Colon (tissue), 2 donors: ENCODE measurements at regions not wholly inside any gene's neighbourhood (a gene's known extent, or its start where the extent isn't known, plus 50 kb on each side); places are given as distances from the start of the nearest gene placed in this dataset.

Experiments
- FAIRE-seq: peaks from 2 replicates; lab custom pipeline; 2012; peaks lifted over from hg19 to GRCh38; lab: Jason Lieb, UNC
- donor health status: control.
- donor health status: control.

- no peak for FAIRE-seq
Observed at GRCh38 chr12:45587012-45587411, 142.5 kb upstream of the ARID2 start.

GRCh38 chr12:45587877-45588533 is 141.5 kb upstream of the ARID2 start:
- FAIRE-seq: no peak

GRCh38 chr12:45590646-45591045 is 138.9 kb upstream of the ARID2 start:
- no peak for FAIRE-seq

- FAIRE-seq: no peak
Observed at GRCh38 chr12:45591635-45592034, 137.9 kb upstream of the ARID2 start.

- no peak for FAIRE-seq
Observed at GRCh38 chr12:45596366-45596765, 133.1 kb upstream of the ARID2 start.

GRCh38 chr12:45598336-45598735 is 131.2 kb upstream of the ARID2 start:
- FAIRE-seq: no peak

- no peak for FAIRE-seq
Observed at GRCh38 chr12:45598761-45599160, 130.7 kb upstream of the ARID2 start.

GRCh38 chr12:45599196-45599595 is 130.3 kb upstream of the ARID2 start:
- FAIRE-seq: no peak

- no peak for FAIRE-seq
Observed at GRCh38 chr12:45601390-45601789, 128.1 kb upstream of the ARID2 start.

GRCh38 chr12:45601888-45602287 is 127.6 kb upstream of the ARID2 start:
- no peak for FAIRE-seq

GRCh38 chr12:45605624-45606023 is 123.9 kb upstream of the ARID2 start:
- FAIRE-seq: no peak

- FAIRE-seq: no peak
Observed at GRCh38 chr12:45611061-45611460, 118.4 kb upstream of the ARID2 start.

- FAIRE-seq: no peak
Observed at GRCh38 chr12:45611495-45611894, 118.0 kb upstream of the ARID2 start.

GRCh38 chr12:45612044-45612794 is 117.3 kb upstream of the ARID2 start:
- FAIRE-seq: no peak

GRCh38 chr12:45613296-45613695 is 116.2 kb upstream of the ARID2 start:
- FAIRE-seq: no peak

GRCh38 chr12:45613855-45614254 is 115.7 kb upstream of the ARID2 start:
- no peak for FAIRE-seq

GRCh38 chr12:45615268-45615667 is 114.2 kb upstream of the ARID2 start:
- no peak for FAIRE-seq

GRCh38 chr12:45619736-45620135 is 109.8 kb upstream of the ARID2 start:
- no peak for FAIRE-seq

GRCh38 chr12:45621703-45622102 is 107.8 kb upstream of the ARID2 start:
- FAIRE-seq: no peak

GRCh38 chr12:45622210-45622937 is 107.1 kb upstream of the ARID2 start:
- FAIRE-seq: no peak

- FAIRE-seq: no peak
Observed at GRCh38 chr12:45623221-45623620, 106.3 kb upstream of the ARID2 start.

- FAIRE-seq: no peak
Observed at GRCh38 chr12:45623940-45624339, 105.6 kb upstream of the ARID2 start.

GRCh38 chr12:45626965-45627364 is 102.5 kb upstream of the ARID2 start:
- FAIRE-seq: no peak
